ENCODE measurements at regions not wholly inside any gene's neighbourhood (a gene's known extent, or its start where the extent isn't known, plus 50 kb on each side); places are given as distances from the start of the nearest gene placed in this dataset.

GRCh38 chr19:31023038-31023437 lies 326.2 kb downstream of the TSHZ3 start:
- peaks cover 4% of the 10 kb centered on the region for H3K9me3 Mint-ChIP-seq
- DNase-seq (ENCODE audit: low spot score): no peak
- H3K27ac Mint-ChIP-seq: no peak overlapping the region
- no peaks in the 10 kb centered on the region for H3K36me3 Mint-ChIP-seq (ENCODE audit: low read depth)
- no peaks in the 10 kb centered on the region for H3K4me1 Mint-ChIP-seq (ENCODE audit: low read depth)
- H3K27me3 Mint-ChIP-seq (ENCODE audit: insufficient read depth): no peaks in the 10 kb centered on the region
- intact Hi-C loops (cut with micrococcal nuclease): no loop called here
- H3K4me3 Mint-ChIP-seq: no peak overlapping the region

- Mint-ChIP-seq H3K9me3 (peaks cover 4% of the 10 kb centered on the region), H3K27me3 (ENCODE audit: insufficient read depth) (no peaks in the 10 kb centered on the region), H3K4me3 (no peak overlapping the region), H3K36me3 (ENCODE audit: low read depth) (no peaks in the 10 kb centered on the region), H3K4me1 (ENCODE audit: low read depth) (no peaks in the 10 kb centered on the region), H3K27ac (no peak overlapping the region)
- intact Hi-C loops (cut with micrococcal nuclease): no loop called here
- DNase-seq (ENCODE audit: low spot score): no peak
Observed at GRCh38 chr19:31018936-31019335, 330.3 kb downstream of the TSHZ3 start.

DNA sequence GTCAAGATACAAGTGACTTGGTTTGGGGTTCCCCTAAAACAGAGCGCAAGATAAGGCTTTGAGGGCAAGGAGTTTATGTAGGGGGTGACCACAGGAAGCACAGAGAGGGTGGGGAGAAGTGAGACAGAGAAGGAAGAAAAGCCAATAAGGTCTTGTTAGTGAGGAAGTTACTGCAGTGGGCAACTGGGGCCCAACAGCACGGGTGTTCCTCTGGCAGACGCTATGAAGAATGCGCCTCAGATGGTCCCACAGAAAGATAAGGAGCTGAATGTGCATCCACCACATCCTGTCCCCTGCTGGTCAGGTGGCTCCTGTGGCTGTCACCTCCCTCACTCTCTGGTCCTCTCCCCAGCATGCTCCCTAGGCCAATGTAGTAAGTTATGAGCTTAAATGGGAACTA lies 333.5 kb downstream of the TSHZ3 start:
- no peak for DNase-seq (ENCODE audit: low spot score)
- no peaks in the 10 kb centered on the region for H3K27me3 Mint-ChIP-seq (ENCODE audit: insufficient read depth)
- H3K27ac Mint-ChIP-seq: no peak overlapping the region
- no peaks in the 10 kb centered on the region for H3K4me1 Mint-ChIP-seq (ENCODE audit: low read depth)
- H3K36me3 Mint-ChIP-seq (ENCODE audit: low read depth): no peaks in the 10 kb centered on the region
- no peak overlapping the region for H3K4me3 Mint-ChIP-seq
- H3K9me3 Mint-ChIP-seq: no peaks in the 10 kb centered on the region
- intact Hi-C loops (cut with micrococcal nuclease): no loop called here

DNA sequence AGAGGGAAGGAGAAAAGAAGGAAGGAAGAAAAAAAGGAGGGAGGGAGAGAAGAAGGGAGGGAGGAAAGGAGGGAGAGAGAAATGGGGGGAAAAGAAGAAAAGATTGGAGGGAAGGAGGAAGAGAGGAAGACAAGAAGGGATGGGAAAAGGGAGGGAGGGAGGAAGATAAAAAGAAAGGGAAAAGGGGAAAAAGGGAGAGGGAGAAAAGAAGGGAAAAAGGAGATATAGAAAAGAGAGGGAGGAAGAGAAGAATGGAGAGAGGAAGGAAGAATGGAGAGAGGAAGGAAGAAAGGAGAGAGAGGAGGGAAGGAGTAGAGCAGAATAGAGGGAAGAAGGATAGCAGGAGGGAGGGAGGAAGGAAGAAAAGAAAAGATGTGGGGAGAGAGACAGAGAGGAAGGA lies 334.6 kb downstream of the TSHZ3 start:
- no peaks in the 10 kb centered on the region for H3K36me3 Mint-ChIP-seq (ENCODE audit: low read depth)

DNA sequence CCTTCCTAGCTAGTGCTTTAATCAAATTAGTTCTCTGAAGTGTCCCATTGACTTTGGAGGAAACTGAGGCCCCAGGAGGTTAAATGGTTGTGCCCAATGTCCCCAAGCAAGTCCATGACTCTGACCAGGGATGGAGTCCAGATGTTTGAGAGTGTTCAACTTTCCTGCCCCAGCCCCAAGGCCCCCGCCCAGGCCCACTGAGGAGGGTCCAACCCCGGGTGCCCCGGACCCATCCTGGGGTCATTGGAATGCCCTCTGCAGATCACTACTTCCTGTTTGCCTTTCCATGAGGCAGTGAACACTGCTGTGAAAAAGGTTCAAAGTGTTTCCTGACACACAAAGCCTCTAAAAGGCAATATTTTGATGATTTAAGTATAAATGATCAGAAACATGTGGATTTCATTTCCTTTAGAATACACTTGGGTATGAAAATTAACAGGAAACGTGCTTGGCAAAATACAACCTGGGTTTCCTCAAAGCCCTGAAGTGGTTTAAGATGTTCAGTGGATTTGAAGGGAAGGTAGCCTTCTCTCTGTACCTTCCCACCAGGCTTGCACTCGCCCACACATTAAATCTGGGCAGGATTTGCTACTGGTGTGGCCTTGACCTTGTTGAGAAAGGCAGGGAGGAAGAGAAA lies 335.7 kb downstream of the TSHZ3 start:
- H3K36me3 Mint-ChIP-seq (ENCODE audit: low read depth): no peaks in the 10 kb centered on the region
- no peaks in the 10 kb centered on the region for H3K27me3 Mint-ChIP-seq (ENCODE audit: insufficient read depth)
- H3K9me3 Mint-ChIP-seq: no peaks in the 10 kb centered on the region
- intact Hi-C loops (cut with micrococcal nuclease): no loop called here
- no peaks in the 10 kb centered on the region for H3K4me1 Mint-ChIP-seq (ENCODE audit: low read depth)
- no peak overlapping the region for H3K27ac Mint-ChIP-seq
- no peak overlapping the region for H3K4me3 Mint-ChIP-seq
- no peak for DNase-seq (ENCODE audit: low spot score)

More for the DNA sequence above, 334.6 kb downstream of the TSHZ3 start:
- H3K4me3 Mint-ChIP-seq: no peak overlapping the region
- intact Hi-C loops (cut with micrococcal nuclease): no loop called here
- H3K27me3 Mint-ChIP-seq (ENCODE audit: insufficient read depth): no peaks in the 10 kb centered on the region
- no peak for DNase-seq (ENCODE audit: low spot score)
- no peak overlapping the region for H3K27ac Mint-ChIP-seq
- no peaks in the 10 kb centered on the region for H3K9me3 Mint-ChIP-seq
- no peaks in the 10 kb centered on the region for H3K4me1 Mint-ChIP-seq (ENCODE audit: low read depth)

- H3K27ac Mint-ChIP-seq: no peak overlapping the region
- H3K4me1 Mint-ChIP-seq (ENCODE audit: low read depth): no peaks in the 10 kb centered on the region
- intact Hi-C loops (cut with micrococcal nuclease): no loop called here
- no peak for DNase-seq (ENCODE audit: low spot score)
- H3K4me3 Mint-ChIP-seq: no peak overlapping the region
- H3K9me3 Mint-ChIP-seq: no peaks in the 10 kb centered on the region
- H3K27me3 Mint-ChIP-seq (ENCODE audit: insufficient read depth): no peaks in the 10 kb centered on the region
- H3K36me3 Mint-ChIP-seq (ENCODE audit: low read depth): no peaks in the 10 kb centered on the region
Observed at GRCh38 chr19:31002518-31003244, 346.6 kb downstream of the TSHZ3 start.

DNA sequence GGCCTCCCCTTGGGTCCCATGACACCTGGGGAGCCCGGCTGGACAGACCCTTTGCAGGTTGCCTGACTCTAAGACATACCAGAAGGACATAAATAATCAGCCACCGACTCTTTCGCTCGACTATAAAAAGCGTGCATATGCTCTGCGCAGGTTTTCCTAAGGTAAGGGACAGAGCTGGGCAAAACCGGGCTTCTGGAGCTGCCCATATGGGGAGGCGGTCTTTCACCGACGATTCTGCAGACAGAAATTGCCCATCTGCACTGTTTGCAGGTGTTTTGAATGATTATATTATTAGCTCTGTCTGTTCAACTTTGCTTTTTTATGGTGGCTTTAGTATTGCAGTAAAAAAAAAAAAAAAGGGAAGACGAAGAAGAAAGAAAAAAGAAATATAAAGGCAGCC lies 347.2 kb downstream of the TSHZ3 start:
- no peaks in the 10 kb centered on the region for H3K9me3 Mint-ChIP-seq
- H3K4me3 Mint-ChIP-seq: no peak overlapping the region
- intact Hi-C loops (cut with micrococcal nuclease): no loop called here
- H3K4me1 Mint-ChIP-seq (ENCODE audit: low read depth): no peaks in the 10 kb centered on the region
- no peaks in the 10 kb centered on the region for H3K27me3 Mint-ChIP-seq (ENCODE audit: insufficient read depth)
- no peak for DNase-seq (ENCODE audit: low spot score)
- H3K36me3 Mint-ChIP-seq (ENCODE audit: low read depth): no peaks in the 10 kb centered on the region
- H3K27ac Mint-ChIP-seq: no peak overlapping the region

DNA sequence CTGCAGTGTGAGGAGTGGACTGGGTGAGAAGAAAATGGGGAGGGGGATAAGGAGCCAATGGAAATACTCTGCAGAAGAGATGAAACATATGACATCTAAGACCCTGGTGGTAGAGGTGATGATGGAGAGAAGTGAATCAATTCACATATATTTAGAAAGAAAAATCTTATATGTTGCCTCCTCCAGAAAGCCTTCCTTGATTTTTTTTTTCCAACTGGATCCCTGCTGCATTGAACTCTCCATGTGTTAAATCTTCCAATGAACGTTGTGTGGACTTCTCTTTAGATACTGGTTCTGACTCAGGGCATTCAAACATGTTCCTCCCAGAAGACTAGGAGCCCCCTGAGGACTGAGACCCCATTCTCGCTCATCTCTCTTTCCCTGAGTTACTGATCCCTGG lies 348.3 kb downstream of the TSHZ3 start:
- no peak for DNase-seq (ENCODE audit: low spot score)
- no peaks in the 10 kb centered on the region for H3K9me3 Mint-ChIP-seq
- intact Hi-C loops (cut with micrococcal nuclease): no loop called here
- H3K36me3 Mint-ChIP-seq (ENCODE audit: low read depth): no peaks in the 10 kb centered on the region
- H3K27me3 Mint-ChIP-seq (ENCODE audit: insufficient read depth): no peaks in the 10 kb centered on the region
- H3K4me1 Mint-ChIP-seq (ENCODE audit: low read depth): no peaks in the 10 kb centered on the region
- H3K4me3 Mint-ChIP-seq: no peak overlapping the region
- H3K27ac Mint-ChIP-seq: no peak overlapping the region

DNA sequence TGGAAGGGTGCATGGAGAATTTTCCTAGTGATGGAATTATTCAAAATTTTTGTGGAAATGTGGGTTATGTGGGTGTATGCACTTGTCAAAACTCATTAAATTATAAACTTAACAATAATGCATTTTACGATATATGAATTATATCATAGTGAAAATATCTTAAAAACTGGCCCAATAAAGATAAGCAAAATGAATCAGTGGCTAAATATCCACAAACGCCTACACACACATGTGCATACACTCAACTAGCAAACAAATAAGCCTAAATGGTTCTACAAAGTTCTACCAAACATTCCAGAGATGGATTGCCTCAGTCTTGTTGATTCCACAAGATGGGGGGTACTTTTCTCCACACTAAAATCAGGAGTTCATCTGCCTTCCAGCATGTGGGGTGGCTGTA lies 349.5 kb downstream of the TSHZ3 start:
- Mint-ChIP-seq H3K4me3 (no peak overlapping the region), H3K27me3 (ENCODE audit: insufficient read depth) (no peaks in the 10 kb centered on the region), H3K27ac (no peak overlapping the region), H3K4me1 (ENCODE audit: low read depth) (no peaks in the 10 kb centered on the region), H3K36me3 (ENCODE audit: low read depth) (no peaks in the 10 kb centered on the region), H3K9me3 (no peaks in the 10 kb centered on the region)
- intact Hi-C loops (cut with micrococcal nuclease): no loop called here
- no peak for DNase-seq (ENCODE audit: low spot score)

DNA sequence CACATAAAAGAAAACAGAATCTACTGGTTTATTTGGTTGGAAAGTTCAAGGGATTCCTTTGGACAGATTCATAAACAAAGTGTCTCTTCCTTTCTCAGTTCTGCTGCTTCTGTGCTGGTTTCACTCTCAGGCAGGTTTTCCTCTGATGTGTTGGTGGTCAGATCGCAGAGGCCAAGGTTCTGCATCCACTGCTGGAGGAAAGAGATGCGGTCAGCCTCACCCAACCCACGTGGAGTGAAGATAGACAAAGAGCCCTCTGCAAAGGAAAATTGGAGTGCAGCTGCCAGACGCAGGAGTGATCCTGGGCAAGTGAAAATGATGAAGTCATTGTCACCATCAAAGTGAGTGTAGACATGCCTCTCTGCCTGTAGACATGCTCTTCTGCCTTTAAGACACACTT lies 352.0 kb downstream of the TSHZ3 start:
- Mint-ChIP-seq H3K27me3 (ENCODE audit: insufficient read depth) (peaks cover 2% of the 10 kb centered on the region), H3K4me3 (no peak overlapping the region), H3K27ac (no peak overlapping the region), H3K36me3 (ENCODE audit: low read depth) (no peaks in the 10 kb centered on the region), H3K4me1 (ENCODE audit: low read depth) (no peaks in the 10 kb centered on the region), H3K9me3 (no peaks in the 10 kb centered on the region)
- no peak for DNase-seq (ENCODE audit: low spot score)
- intact Hi-C loops (cut with micrococcal nuclease): no loop called here

DNA sequence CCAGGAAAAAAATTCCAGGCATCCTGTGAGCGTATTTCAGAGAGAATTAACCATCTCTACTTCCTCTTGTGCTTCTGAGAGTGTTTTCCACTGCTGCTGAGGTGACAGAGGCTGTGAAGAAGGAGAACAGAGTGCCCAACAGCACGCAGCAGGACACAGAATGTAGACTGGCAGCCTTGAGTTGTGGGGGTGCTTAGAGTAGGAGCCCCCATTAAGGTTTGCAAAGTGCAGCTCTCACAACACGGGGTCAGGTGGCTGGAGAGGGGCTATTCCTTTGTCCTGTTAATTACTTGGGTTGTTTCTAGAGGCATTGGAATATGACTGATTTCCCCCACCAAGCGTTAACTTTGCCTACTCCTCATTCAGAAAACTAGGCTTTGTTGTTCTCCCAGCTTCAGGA lies 370.6 kb downstream of the TSHZ3 start:
- Mint-ChIP-seq H3K9me3 (no peaks in the 10 kb centered on the region), H3K4me3 (no peak overlapping the region), H3K36me3 (ENCODE audit: low read depth) (no peaks in the 10 kb centered on the region), H3K27ac (no peak overlapping the region), H3K27me3 (ENCODE audit: insufficient read depth) (no peaks in the 10 kb centered on the region), H3K4me1 (ENCODE audit: low read depth) (no peaks in the 10 kb centered on the region)
- intact Hi-C loops (cut with micrococcal nuclease): no loop called here
- no peak for DNase-seq (ENCODE audit: low spot score)

- intact Hi-C loops (cut with micrococcal nuclease): no loop called here
- DNase-seq (ENCODE audit: low spot score): no peak
- no peak overlapping the region for H3K4me3 Mint-ChIP-seq
- H3K9me3 Mint-ChIP-seq: no peaks in the 10 kb centered on the region
- no peaks in the 10 kb centered on the region for H3K36me3 Mint-ChIP-seq (ENCODE audit: low read depth)
- H3K4me1 Mint-ChIP-seq (ENCODE audit: low read depth): no peaks in the 10 kb centered on the region
- no peak overlapping the region for H3K27ac Mint-ChIP-seq
- H3K27me3 Mint-ChIP-seq (ENCODE audit: insufficient read depth): no peaks in the 10 kb centered on the region
Observed at GRCh38 chr19:30969591-30969990, 379.6 kb downstream of the TSHZ3 start.

GRCh38 chr19:30968841-30969399 lies 380.3 kb downstream of the TSHZ3 start:
- Mint-ChIP-seq H3K4me3 (no peak overlapping the region), H3K4me1 (ENCODE audit: low read depth) (no peaks in the 10 kb centered on the region), H3K36me3 (ENCODE audit: low read depth) (no peaks in the 10 kb centered on the region), H3K27ac (no peak overlapping the region), H3K9me3 (no peaks in the 10 kb centered on the region), H3K27me3 (ENCODE audit: insufficient read depth) (no peaks in the 10 kb centered on the region)
- intact Hi-C loops (cut with micrococcal nuclease): no loop called here
- DNase-seq (ENCODE audit: low spot score): no peak

All from activated T-helper 1 cell treated with anti-CD3 and anti-CD28 coated beads, Interleukin-12 subunit alpha, Interleukin-12 subunit beta, Interleukin-2, Interleukin-4 antibody, amounts not matched to agents 30 ng/mL and 10 ng/mL and 1 ng/mL, durations not matched to agents 14 hours and 24 hours and 36 hours (primary cell).